GM12891 (cell line): ENCODE measurements at regions not wholly inside any gene's neighbourhood (a gene's known extent, or its start where the extent isn't known, plus 50 kb on each side); places are given as distances from the start of the nearest gene placed in this dataset.

Source experiments
- POLR2A ChIP-seq: IDR thresholded peaks from 2 replicates; pipeline ENCODE4 v1.6.1; 2011; ENCODE audit warnings: low read depth, low read length, control low read depth
- POLR2AphosphoS5 ChIP-seq: IDR thresholded peaks from 2 replicates; pipeline ENCODE4 v1.6.1; 2011; ENCODE audit warnings: low read depth, low read length, control low read depth
- TAF1 ChIP-seq: IDR thresholded peaks from 2 replicates; pipeline ENCODE4 v1.6.1; 2011; ENCODE audit warnings: low read depth, low read length, control low read depth

DNA sequence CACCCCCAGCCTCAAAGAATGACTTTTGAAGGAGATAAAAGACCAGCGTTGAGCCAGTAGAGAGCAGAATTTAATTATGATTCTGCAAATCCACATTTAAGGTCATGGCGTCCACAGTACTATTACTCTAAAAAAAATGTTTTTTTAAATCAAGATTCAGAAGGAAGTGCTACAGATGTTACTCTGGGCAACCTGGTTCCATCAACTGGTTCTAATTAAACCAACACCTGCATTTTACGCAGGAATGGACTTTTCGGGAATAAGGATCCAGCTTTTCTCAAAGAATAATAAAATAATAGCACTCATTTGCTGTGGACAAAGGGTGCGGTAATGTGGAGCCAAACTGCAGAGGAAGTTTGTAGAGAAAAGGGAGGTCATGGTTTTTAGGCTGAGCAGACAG is 62.9 kb upstream of the IPO5 start:
- TF ChIP-seq POLR2AphosphoS5 (no peak), POLR2A (no peak), TAF1 (no peak)
